Esophagus muscularis mucosa (tissue), 4 donors: ENCODE measurements at regions not wholly inside any gene's neighbourhood (a gene's known extent, or its start where the extent isn't known, plus 50 kb on each side); places are given as distances from the start of the nearest gene placed in this dataset.

Experiments used
- DNase-seq: peaks from one replicate; pipeline ENCODE4 v3.0.0-alpha.2; 2017; ENCODE audit errors: extremely low spot score
- H3K27ac ChIP-seq, 4 donors: fragments of 200-600 bp; sonication (generic); replicated peaks in 1 of 4; 1 replicate in 3 of 4; 2 replicates in 1 of 4; pipeline ENCODE4 v1.5.1; 2016 to 2019; ENCODE audit warnings: mild to moderate bottlenecking in 1 of 4
- H3K27me3 ChIP-seq, 4 donors: fragments of 200-600 bp; sonication (generic); one replicate each; pipeline versions ENCODE4 v1.5.1 to v1.6.0; 2016 to 2019
- H3K36me3 ChIP-seq, 4 donors: fragments of 200-600 bp; sonication (generic); one replicate each; pipeline ENCODE4 v1.5.1; 2016 to 2019
- H3K4me1 ChIP-seq, 4 donors: fragments of 200-600 bp; sonication (generic); one replicate each; pipeline ENCODE4 v1.5.1; 2016 to 2019
- H3K4me3 ChIP-seq, 4 donors: fragments of 200-600 bp; sonication (generic); 1 replicate in 2 of 4; 2 replicates in 2 of 4; pipeline ENCODE4 v1.5.1; 2016 to 2019; ENCODE audit warnings: mild to moderate bottlenecking in 4 of 4, moderate library complexity in 1 of 4
- H3K9me3 ChIP-seq, 4 donors: fragments of 200-600 bp; sonication (generic); 1 replicate in 3 of 4; 2 replicates in 1 of 4; pipeline ENCODE4 v1.5.1; 2016 to 2019
- CTCF ChIP-seq, 3 experiments: fragments of 200-600 bp in 2 of 3; fragments of 450-650 bp in 1 of 3; sonication (generic) in 2 of 3; IDR thresholded peaks; one replicate each; pipeline ENCODE4 v1.5.1; 2017 to 2019; ENCODE audit warnings: antibody characterized with exemption in 3 of 3, mild to moderate bottlenecking in 2 of 3, moderate library complexity in 1 of 3
- EP300 ChIP-seq: sonication (generic); formaldehyde crosslinking; IDR thresholded peaks from one replicate; pipeline ENCODE4 v1.6.1; 2017; ENCODE audit warnings: antibody characterized with exemption
- POLR2A ChIP-seq: fragments of 450-650 bp; IDR thresholded peaks from one replicate; pipeline ENCODE4 v1.6.1; 2017; ENCODE audit warnings: antibody characterized with exemption, moderate library complexity, mild to moderate bottlenecking, low read depth
- POLR2AphosphoS5 ChIP-seq, 2 donors: sonication (generic); formaldehyde crosslinking; IDR thresholded peaks; one replicate each; pipeline ENCODE4 v1.6.1; 2017; ENCODE audit warnings: antibody characterized with exemption in 2 of 2
- WGBS: methylation state at CpG from one replicate; pipeline ENCODE4 v1.1.5; 2018; 5-methylcytosine and 5-hydroxymethylcytosine counted together
- intact Hi-C: fragments of 100-400 bp; cut with DNase I; formaldehyde crosslinking; loops from one replicate; pipeline ENCODE4 v1.15.1; 2023

- Histone ChIP-seq H3K27me3 (peaks cover 0 to 4% (median 0%) of the 10 kb centered on the region in 4 donors), H3K27ac (no peak overlapping the region), H3K36me3 (no peaks in the 10 kb centered on the region), H3K4me3 (no peak overlapping the region), H3K9me3 (no peaks in the 10 kb centered on the region), H3K4me1 (no peaks in the 10 kb centered on the region)
- intact Hi-C loops = no loop called here
- no peak for DNase-seq
- TF ChIP-seq POLR2A = no peak
- TF ChIP-seq EP300 = no peak
- TF ChIP-seq CTCF (IDR thresholded peaks at IDR 0.05) = no peak
- TF ChIP-seq POLR2AphosphoS5 (IDR thresholded peaks at IDR 0.05) = no peak
- 87% methylated on average over 10 of the region's 14 CpGs for WGBS
Measured at GRCh38 chr5:39598661-39599248, 174.0 kb upstream of the DAB2 start.

- Histone ChIP-seq H3K9me3 (no peaks in the 10 kb centered on the region), H3K4me3 (no peak overlapping the region), H3K27me3 (peaks cover 0 to 11% (median 0%) of the 10 kb centered on the region in 4 donors), H3K4me1 (no peaks in the 10 kb centered on the region), H3K36me3 (no peaks in the 10 kb centered on the region), H3K27ac (no peak overlapping the region)
- DNase-seq = no peak
- 87% methylated on average over 2 of the region's 2 CpGs for WGBS
- intact Hi-C loops = no loop called here
- TF ChIP-seq POLR2AphosphoS5 (IDR thresholded peaks at IDR 0.05) (no peak), EP300 (no peak), POLR2A (no peak), CTCF (IDR thresholded peaks at IDR 0.05) (no peak)
Measured at GRCh38 chr5:39588179-39588578, 163.4 kb upstream of the DAB2 start.

DNA sequence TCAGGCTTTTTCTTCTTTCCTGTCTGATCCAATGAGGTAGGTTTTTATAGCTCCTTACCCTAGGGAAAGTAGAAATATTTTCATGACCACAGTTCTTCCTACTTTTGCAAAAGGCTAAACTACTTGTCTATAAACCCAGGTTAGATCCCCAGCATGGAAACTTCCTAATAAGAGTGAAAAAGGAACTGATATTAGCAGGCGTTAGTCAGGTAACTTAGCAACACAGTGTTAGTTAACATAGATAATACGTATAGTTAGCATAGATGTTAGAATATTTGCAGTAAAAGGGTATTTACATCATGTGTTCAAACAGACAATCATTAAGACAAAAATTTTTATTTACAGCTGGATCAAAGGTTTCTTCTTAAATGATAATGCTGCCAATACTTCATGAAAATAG lies 162.9 kb upstream of the DAB2 start:
- no peaks in the 10 kb centered on the region for H3K36me3 ChIP-seq
- WGBS = 82% methylated on average over 2 of the region's 2 CpGs
- no peaks in the 10 kb centered on the region for H3K9me3 ChIP-seq
- no peaks in the 10 kb centered on the region for H3K4me1 ChIP-seq
- intact Hi-C loops = no loop called here
- H3K27me3 ChIP-seq = peaks cover 0 to 11% (median 0%) of the 10 kb centered on the region in 4 donors
- H3K4me3 ChIP-seq = no peak overlapping the region
- DNase-seq = no peak
- no peak overlapping the region for H3K27ac ChIP-seq
- TF ChIP-seq POLR2AphosphoS5 (IDR thresholded peaks at IDR 0.05) (no peak), EP300 (no peak), POLR2A (no peak), CTCF (IDR thresholded peaks at IDR 0.05) (no peak)

DNA sequence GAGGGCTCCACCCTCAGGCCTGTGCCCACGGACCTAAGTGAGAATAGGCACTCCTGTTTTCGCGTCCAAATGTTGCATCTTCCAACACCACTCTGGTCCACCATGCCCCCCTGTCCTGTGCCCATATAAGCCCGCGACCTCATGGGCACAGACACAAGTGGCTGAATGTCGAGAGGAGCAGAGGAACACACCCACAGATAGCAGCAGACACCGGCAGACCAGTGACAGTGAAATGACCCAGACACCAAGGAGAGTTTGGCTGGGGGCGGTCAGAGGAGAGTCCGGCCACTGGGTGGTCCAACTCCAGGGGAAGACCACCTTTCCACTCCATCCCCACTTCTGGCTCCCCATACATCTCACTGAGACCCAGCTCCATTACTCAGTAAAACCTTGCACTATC lies 161.4 kb upstream of the DAB2 start:
- no peak for DNase-seq
- intact Hi-C loops = no loop called here
- Histone ChIP-seq H3K4me3 (no peak overlapping the region), H3K27me3 (peaks cover 0 to 11% (median 0%) of the 10 kb centered on the region in 4 donors), H3K4me1 (no peaks in the 10 kb centered on the region), H3K27ac (no peak overlapping the region), H3K9me3 (no peaks in the 10 kb centered on the region), H3K36me3 (no peaks in the 10 kb centered on the region)
- TF ChIP-seq POLR2AphosphoS5 (IDR thresholded peaks at IDR 0.05) (no peak), POLR2A (no peak), EP300 (no peak), CTCF (IDR thresholded peaks at IDR 0.05) (no peak)
- 94% methylated on average over 9 of the region's 9 CpGs for WGBS

- intact Hi-C loops = loop anchor here (5.0 kb wide), 1 partner anchor 1097 kb away; no protein-coding TSS in a partner anchor
- DNase-seq = no peak
- H3K4me1 ChIP-seq = no peaks in the 10 kb centered on the region
- H3K36me3 ChIP-seq = no peaks in the 10 kb centered on the region
- no peak overlapping the region for H3K4me3 ChIP-seq
- H3K27me3 ChIP-seq = peaks cover 0 to 11% (median 0%) of the 10 kb centered on the region in 4 donors
- H3K9me3 ChIP-seq = no peaks in the 10 kb centered on the region
- TF ChIP-seq EP300 (no peak), POLR2A (no peak), CTCF (IDR thresholded peaks at IDR 0.05) (no peak), POLR2AphosphoS5 (IDR thresholded peaks at IDR 0.05) (no peak)
- H3K27ac ChIP-seq = no peak overlapping the region
- WGBS = 63% methylated on average over 2 of the region's 2 CpGs
Measured at GRCh38 chr5:39584927-39585326, 160.1 kb upstream of the DAB2 start.
